ENCODE measurements at regions not wholly inside any gene's neighbourhood (a gene's known extent, or its start where the extent isn't known, plus 50 kb on each side); places are given as distances from the start of the nearest gene placed in this dataset.

DNA sequence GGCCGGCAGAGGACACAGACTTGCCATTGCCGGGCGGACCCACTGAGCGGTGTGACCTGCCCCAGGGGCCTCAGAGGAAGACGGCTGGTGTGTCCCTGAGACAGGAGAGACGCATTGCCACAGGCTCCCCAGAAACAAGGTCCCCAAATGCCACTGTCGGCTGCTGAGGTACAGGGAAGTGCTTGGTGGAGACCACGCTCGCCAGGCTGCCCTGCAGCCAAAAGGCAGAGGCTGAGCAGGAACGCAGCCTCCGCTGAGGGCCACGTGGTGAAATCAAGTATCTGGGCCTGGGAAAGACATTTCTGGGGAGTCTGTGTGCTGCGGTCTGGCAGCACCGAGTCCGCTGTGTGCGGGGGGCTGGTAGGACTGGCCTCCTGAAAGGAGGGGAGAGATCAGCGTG lies 794.9 kb downstream of the BRD1 start:
- DNase-seq: no peak

GRCh38 chr22:49031746-49032330 lies 795.8 kb downstream of the BRD1 start:
- no peak for DNase-seq

- DNase-seq: no peak
Observed at GRCh38 chr22:49028111-49028510, 799.6 kb downstream of the BRD1 start.

GRCh38 chr22:49027368-49027670 lies 800.4 kb downstream of the BRD1 start:
- DNase-seq: no peak

DNA sequence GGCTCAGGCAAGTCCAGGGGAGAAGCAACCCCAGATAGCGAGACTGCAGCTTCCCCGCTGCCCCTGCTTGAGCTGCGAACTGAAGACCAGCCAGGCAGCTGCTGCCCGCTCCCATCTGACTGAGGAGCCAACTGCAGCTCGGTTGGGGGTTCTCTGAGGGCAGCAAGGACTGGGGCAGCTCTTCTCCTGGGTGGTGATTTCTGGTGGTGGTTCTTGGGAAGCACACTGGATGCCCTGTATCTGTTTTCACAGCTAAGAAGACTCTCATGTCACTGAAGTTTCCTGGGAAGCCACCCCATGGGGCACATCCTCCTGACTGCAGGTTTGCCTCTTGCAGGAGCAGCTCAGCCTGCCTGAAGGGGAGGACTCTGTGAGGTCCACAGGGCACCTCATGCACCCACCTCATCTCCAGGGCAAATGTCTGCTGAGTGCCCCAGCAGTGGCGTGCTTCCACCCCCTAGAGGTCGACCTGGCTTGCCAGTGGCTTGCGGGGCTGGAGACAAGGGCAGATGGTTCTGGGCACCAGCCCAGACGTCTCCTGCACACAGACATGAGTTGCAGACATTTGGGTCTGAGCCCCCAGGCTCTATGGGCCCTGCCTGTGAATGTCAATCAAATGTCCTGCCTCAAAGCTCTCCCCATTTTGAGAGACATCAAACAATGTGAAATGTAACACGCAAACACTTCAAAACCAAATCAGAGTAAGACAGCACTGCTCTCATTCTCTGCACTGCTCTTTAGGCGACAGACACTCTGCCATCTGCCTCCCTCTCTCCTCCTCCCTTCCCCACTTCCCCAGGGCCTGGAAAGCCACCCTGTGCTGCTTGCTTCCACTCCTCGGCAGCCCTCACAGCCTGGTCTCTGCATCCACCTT lies 800.9 kb downstream of the BRD1 start:
- no peak for DNase-seq

DNA sequence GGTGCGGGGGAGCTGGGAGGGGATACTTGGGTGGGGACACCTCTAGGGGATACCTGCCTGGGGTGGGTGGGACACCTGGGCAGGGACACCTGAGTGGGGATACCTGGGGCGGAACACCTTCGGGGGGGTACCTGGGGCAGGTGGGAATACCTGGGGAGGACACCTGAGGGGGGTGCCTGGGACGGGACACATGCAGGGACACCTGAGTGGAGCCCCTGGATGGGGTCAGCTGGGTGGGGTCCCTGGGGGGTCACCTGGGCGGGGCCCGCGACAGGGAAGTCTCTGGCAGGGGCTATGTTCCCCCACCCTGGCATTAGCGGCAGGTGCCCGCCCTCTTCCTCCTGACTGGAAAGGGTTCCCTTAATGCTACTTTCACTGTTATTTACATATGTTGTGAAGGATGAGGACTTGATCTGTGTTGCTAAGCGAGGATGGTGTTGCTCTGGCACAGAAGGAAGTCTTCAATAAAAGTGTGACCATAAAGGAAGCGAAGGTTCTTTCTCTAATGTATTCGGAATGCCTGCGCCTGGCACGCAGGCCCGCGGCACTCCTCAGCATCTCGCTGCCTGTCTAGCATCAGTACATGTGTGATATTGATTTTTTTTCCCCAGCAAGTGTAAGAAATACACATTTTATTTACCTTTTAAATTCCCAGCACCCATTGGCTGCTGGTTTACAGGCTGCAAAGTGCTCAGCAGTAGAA lies 801.7 kb downstream of the BRD1 start:
- no peak for DNase-seq

DNA sequence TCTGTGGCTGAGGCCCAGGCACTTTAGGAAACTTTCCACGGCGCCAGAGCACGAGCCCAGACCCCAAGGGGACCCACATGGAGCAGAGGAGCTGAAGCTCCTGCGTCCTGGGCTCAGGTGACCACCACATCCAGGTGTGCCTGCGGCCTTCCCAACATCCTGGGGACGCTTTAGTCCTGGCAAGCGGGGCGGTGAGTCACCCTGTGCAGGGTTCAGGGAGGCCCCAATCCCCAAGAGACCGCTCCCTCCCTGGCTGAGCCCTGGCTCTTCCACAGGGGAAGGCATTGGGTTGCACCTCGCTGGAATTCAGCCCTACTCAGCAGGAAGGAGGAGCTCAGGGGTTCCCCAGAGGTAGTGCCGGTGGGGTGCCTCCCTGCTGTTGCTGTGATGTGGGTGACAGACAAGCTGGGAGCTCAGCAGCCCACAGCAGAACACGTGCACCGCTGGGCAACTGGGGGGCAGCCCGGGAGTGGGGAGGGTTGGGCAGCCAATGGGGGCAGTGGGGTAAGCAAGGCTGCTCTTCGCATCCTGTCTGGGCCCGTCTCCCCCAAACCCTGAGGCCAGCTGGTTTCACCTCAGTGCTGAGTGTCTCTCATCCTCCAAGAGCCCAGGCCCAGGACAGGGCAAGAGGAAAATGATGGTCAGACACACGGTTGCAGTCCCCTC lies 802.8 kb downstream of the BRD1 start:
- no peak for DNase-seq

DNA sequence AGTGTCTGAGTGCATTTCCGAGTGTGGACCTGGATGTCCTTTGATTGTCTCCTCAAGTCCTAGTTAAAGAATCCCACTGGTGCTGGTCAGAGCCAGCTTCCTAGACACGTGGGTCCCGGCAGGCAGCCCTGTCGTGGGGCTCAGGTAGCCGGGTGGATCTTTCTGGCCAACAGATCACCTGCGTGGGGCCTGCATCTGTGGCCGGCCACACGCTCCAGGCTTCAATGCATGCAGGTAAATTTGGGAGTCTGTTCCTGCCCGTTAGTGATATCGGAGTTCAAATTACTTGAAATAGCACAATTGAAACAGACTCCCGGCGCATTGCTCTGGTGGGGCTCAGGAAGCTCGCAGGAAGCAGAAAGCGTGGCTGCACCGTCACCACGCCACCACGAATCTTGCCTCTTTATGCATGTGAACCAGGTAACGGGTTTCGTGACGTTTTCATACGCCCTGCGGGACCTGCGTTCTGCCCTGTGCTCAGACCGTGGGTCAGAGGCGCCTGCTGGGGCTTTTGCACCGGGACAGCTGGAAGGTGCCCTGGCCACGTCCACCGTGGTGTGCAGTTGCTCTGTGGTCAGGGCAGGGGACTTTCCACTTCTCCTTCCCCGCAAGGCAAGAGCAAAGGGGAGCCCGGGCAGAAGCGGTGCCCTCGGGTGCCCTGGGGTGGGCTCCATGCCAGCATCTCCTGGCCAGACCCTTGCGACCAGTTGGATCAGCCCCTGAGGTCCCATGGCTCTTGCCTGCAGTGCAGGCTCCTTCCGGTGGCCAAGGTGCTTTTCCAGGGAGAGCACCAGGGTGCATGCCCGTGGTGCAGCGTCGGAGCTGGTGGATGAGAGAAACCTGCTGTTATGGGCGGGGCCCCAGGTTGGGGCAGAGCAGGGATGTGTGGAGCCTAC lies 803.5 kb downstream of the BRD1 start:
- DNase-seq: no peak

DNA sequence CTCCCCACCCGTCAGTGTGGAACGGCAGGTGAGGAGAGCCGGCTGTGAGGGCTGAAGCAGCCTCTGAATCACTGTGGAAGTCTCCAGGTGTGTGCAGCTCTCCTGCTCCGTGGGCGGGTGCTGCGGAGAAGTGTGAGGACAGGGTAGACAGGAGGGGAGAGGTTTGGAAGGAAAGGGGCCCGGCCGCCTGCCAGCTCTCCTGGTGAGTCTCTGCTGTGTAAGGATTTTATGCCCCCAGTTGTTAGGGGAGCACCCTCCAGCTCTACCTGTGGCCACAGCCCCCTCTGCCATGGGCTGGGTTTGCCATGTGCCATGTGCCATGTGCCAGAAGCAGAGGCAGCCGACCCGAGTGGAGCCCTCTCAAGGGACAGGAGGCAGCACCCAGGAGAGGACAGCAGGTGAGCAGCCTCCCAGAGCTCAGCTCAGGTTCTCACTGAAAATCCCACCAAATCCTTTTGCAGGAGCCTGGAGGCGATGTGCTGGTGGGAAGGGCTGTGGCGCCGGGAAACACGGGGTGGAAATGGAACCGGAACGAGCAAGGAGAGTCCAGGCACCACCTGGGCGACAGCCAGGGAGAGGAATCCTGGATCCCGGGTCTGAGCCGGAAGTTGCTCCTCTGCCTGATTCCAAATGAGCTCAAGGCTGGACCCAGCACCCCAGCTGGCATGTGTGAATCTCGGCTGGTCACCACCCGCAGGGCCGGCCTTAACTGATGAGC lies 804.4 kb downstream of the BRD1 start:
- no peak for DNase-seq

DNA sequence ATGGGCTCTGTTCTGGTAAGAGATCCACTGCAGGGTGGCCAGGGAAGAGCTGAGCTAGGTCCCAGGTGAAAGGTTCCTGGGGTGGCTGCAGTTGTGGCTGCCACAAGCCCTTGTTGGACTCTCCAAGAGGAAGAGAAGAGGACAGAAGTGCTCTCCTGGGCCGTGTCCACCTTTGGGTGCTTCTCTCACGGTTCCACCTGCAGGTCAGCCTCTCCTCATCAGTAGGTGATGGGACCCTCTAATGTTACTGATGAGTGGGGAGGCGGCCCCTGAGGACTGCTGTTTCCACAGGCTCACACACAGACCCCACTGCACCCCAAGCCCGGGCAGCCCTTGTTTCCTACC lies 804.9 kb downstream of the BRD1 start:
- DNase-seq: no peak

DNA sequence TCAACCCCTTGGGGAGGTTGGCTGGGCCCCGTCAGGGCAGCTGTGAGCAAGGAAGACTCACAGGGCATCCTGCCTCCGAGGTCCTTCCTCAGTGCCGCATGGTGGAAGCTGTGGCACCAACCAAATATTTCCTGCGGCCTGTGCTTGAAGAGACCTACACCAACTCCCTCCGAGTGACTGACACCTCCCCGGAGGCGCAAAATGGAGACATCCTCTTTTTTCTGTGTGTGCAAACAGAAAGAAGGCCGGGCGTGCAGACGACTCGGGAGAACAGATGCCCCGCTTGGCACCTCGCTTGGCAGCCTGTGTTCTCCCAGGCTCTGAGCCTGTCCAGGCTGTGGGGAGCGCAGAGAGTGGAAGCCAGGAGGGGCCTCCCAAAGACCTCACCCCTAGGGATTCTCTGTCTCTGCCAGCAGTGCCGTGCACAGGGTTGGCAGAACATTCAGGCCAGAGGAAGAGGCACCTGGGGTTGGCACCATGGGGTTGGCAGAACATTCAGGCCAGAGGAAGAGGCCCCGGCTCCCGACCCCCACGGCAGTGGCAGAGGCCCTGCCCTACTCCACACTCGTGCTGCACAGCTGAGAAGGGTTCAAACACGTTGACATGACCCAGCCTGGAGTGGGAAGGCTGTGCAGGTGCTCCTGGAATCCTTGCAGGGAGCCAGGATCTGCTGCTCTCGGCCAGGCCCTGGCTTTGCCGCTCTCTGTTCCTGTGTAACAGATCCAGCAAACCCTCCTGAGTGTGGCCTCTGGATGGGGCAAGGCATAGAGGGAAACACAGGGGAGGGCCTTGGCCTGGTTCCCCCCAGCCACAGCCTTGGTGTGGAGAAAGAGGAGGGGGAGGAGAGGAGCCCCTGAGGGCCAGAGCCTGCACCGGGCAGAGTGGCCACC lies 805.5 kb downstream of the BRD1 start:
- DNase-seq: no peak

DNA sequence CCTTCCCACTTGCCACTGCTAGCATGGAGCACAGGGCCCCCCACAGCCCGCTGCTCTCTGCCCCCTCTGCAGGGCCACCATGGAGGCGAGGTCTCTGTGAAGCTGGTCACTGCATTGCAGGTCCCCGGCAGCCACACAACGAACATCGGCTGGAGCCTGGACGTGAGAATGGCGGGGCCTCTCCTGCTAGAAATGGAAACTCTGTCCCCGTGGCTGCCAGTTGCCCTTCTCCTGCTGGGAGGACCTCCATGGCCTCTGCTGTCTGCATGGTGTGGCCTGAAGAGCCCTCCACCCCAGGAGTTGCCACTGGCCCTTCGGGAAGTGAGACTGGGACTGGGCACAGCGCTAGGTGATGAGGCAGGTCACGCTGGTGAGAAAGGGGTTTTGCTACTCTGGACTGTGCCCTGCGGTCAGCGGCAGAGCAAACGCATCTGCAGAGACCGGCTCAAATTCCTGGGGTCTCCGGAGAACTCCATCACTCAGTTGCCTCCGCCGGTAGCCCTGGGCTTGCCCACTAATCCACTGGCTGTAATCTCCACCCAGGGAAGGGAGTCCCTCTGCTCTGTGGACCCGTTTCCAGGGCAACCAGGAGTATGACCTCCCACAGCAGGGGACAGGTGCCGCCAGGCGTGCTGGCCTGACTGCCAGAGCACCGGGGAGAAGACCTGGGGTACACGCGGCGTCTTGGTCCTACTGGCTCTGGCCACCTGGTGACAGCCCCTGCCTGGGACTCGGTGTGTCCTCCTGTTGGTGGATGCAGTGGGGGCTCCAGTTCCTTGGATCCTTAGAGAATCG lies 806.3 kb downstream of the BRD1 start:
- DNase-seq: no peak

GRCh38 chr22:49019737-49020713 lies 807.6 kb downstream of the BRD1 start:
- no peak for DNase-seq

DNA sequence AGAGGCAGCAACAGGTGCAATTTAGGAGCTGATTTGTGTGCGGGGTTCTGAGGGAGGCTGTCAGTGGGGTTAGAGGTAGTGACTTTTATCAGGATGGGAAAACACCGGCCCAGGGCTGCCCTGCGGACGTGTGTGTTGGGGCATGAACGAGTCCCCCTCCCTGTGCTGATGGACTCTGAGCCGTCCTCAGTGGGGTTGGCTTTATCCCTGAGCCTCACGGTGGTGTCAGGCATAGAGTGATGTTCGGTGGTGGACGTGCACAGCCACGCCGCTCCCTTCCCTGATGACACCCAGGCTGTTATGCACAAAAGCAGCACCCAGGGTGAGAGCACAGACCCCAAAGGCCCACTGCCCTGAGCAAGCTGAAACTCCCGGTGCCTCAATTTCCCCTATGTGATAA lies 809.1 kb downstream of the BRD1 start:
- peak; percentile 21 for DNase-seq

GRCh38 chr22:49017482-49018329 lies 810.0 kb downstream of the BRD1 start:
- peak; percentile 15 for DNase-seq

GRCh38 chr22:49016909-49017481 lies 810.7 kb downstream of the BRD1 start:
- DNase-seq: peak; percentile 4
